PC-3 (cell line): ENCODE measurements at regions not wholly inside any gene's neighbourhood (a gene's known extent, or its start where the extent isn't known, plus 50 kb on each side); places are given as distances from the start of the nearest gene placed in this dataset.

Source experiments
- ATAC-seq: fragments of 200-7000 bp; cut with Tn5 transposase; 2 replicates; pipeline ENCODE4 v1.9.1; 2020; ENCODE audit warnings: mild to moderate bottlenecking, moderate library complexity
- BruUV-seq: library from RNA; stranded (reverse); fragments of 400-500 nt; replicated peaks from 2 replicates; lab custom pipeline; 2021; lab: Mats Ljungman, UMichigan
- CTCF ChIA-PET: fragments of 300-600 bp; sonication (Branson Sonifier 250); formaldehyde crosslinking; loops from one replicate; lab custom pipeline; 2022; ENCODE audit warnings: antibody characterized with exemption; lab: Charles Lee
- POLR2A ChIA-PET: fragments of 300-600 bp; sonication (Branson Sonifier 250); formaldehyde crosslinking; loops from one replicate; lab custom pipeline; 2022; ENCODE audit warnings: antibody characterized with exemption; ENCODE audit not compliant: unreplicated experiment; lab: Charles Lee
- DNase-seq: peaks from one replicate; pipeline ENCODE4 v3.0.0-alpha.2; 2015
- H2AFZ ChIP-seq: fragments of 300-600 bp; sonication (generic); 2 replicates; pipeline ENCODE4 v1.6.0; 2016; ENCODE audit warnings: antibody characterized with exemption, low read length
- H3F3A ChIP-seq: fragments of 300-600 bp; sonication (generic); one replicate; pipeline ENCODE4 v1.6.0; 2017; ENCODE audit warnings: antibody characterized with exemption, low read length, control low read depth, mild to moderate bottlenecking; ENCODE audit not compliant: unreplicated experiment
- H3K27ac ChIP-seq: fragments of 300-600 bp; sonication (generic); 2 replicates; pipeline ENCODE4 v1.5.1; 2016; ENCODE audit warnings: mild to moderate bottlenecking, low read length
- H3K27me3 ChIP-seq: fragments of 300-600 bp; sonication (generic); 2 replicates; pipeline ENCODE4 v1.6.1; 2016; ENCODE audit warnings: low read length, mixed read lengths
- H3K36me3 ChIP-seq: fragments of 300-600 bp; sonication (generic); 2 replicates; pipeline ENCODE4 v1.6.1; 2016; ENCODE audit warnings: low read depth, mixed run types, low read length, mixed read lengths
- H3K4me1 ChIP-seq: fragments of 300-600 bp; sonication (generic); 2 replicates; pipeline ENCODE4 v1.5.1; 2016; ENCODE audit warnings: low read length; ENCODE audit not compliant: insufficient read depth
- H3K4me2 ChIP-seq: fragments of 300-600 bp; sonication (generic); 2 replicates; pipeline ENCODE4 v1.6.0; 2016; ENCODE audit warnings: low read length
- H3K4me3 ChIP-seq: fragments of 300-600 bp; sonication (generic); 2 replicates; pipeline ENCODE4 v1.5.1; 2016; ENCODE audit warnings: mild to moderate bottlenecking, low read length, mixed read lengths
- H3K79me2 ChIP-seq: fragments of 300-600 bp; sonication (generic); 2 replicates; pipeline ENCODE4 v1.6.1; 2017; ENCODE audit warnings: low read length, mixed read lengths
- H3K9ac ChIP-seq: fragments of 300-600 bp; sonication (generic); 2 replicates; pipeline ENCODE4 v1.6.0; 2016; ENCODE audit warnings: mild to moderate bottlenecking, low read length
- H3K9me2 ChIP-seq: fragments of 300-600 bp; sonication (generic); replicated peaks from 2 replicates; pipeline ENCODE4 v1.6.1; 2016; ENCODE audit warnings: mixed run types, low read length, mixed read lengths
- H3K9me3 ChIP-seq: fragments of 300-600 bp; sonication (generic); 2 replicates; pipeline ENCODE4 v1.6.1; 2016; ENCODE audit warnings: low read length, mixed read lengths
- H4K20me1 ChIP-seq: fragments of 300-600 bp; sonication (generic); 2 replicates; pipeline ENCODE4 v1.6.1; 2016; ENCODE audit warnings: low read length, mixed read lengths
- EZH2 ChIP-seq: fragments of 300-600 bp; sonication (generic); IDR thresholded peaks from one replicate; pipeline ENCODE4 v1.6.1; 2017; ENCODE audit warnings: antibody characterized with exemption, mild to moderate bottlenecking, low read length; ENCODE audit not compliant: unreplicated experiment
- EZH2phosphoT487 ChIP-seq: fragments of 300-600 bp; sonication (generic); IDR thresholded peaks from 2 replicates; pipeline ENCODE4 v1.6.1; 2018; ENCODE audit warnings: mild to moderate bottlenecking, antibody characterized with exemption, low read length, borderline replicate concordance
- intact Hi-C: fragments of 100-400 bp; cut with micrococcal nuclease; formaldehyde crosslinking; loops from 2 replicates; pipeline ENCODE4 v1.9.0; 2023
- TF ChIP-seq, protein P1 (sequence below): fragments of 300-600 bp; sonication (generic); conservative IDR thresholded peaks from 2 replicates; pipeline ENCODE4 v1.5.1; 2017; ENCODE audit warnings: antibody characterized with exemption, low read depth, mild to moderate bottlenecking, low read length

DNA sequence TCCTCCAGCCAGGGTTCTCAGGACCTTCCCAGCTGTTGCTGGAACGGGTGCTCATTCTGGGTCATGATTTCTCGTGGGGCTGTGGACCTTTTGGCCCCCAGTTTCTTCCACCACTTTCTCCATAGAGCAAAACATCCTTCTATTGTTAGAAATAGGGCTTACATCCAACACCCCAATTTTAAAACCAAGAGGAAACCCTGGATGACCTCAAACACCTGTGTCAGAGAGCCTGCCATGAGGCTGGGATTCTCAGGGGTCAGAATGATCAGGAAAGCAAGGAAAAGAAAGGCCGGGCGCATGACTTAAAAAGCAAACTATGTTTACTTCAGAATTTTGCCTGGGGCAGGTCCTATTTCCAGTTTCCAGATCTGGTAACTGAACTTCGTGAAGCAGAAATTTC lies 307.9 kb upstream of the MEIS1 start:
- no peak for TF ChIP-seq EZH2phosphoT487
- no peak for TF ChIP-seq EZH2
- TF ChIP-seq, protein P1, sequence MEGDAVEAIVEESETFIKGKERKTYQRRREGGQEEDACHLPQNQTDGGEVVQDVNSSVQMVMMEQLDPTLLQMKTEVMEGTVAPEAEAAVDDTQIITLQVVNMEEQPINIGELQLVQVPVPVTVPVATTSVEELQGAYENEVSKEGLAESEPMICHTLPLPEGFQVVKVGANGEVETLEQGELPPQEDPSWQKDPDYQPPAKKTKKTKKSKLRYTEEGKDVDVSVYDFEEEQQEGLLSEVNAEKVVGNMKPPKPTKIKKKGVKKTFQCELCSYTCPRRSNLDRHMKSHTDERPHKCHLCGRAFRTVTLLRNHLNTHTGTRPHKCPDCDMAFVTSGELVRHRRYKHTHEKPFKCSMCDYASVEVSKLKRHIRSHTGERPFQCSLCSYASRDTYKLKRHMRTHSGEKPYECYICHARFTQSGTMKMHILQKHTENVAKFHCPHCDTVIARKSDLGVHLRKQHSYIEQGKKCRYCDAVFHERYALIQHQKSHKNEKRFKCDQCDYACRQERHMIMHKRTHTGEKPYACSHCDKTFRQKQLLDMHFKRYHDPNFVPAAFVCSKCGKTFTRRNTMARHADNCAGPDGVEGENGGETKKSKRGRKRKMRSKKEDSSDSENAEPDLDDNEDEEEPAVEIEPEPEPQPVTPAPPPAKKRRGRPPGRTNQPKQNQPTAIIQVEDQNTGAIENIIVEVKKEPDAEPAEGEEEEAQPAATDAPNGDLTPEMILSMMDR: no peak
- Histone ChIP-seq H3K27me3 (peaks cover 80% of the 10 kb centered on the region), H3K27ac (no peak overlapping the region), H3K79me2 (no peaks in the 10 kb centered on the region), H3K4me1 (no peaks in the 10 kb centered on the region), H3F3A (no peaks in the 10 kb centered on the region), H2AFZ (no peak overlapping the region), H3K9me3 (no peaks in the 10 kb centered on the region), H4K20me1 (no peaks in the 10 kb centered on the region), H3K36me3 (no peaks in the 10 kb centered on the region), H3K9ac (no peak overlapping the region), H3K9me2 (no peaks in the 10 kb centered on the region), H3K4me3 (no peak overlapping the region), H3K4me2 (no peak overlapping the region)
- BruUV-seq: no TSS peak
- DNase-seq: no peak
- CTCF ChIA-PET: no interaction called here
- ATAC-seq: no peak
- intact Hi-C loops: no loop called here
- POLR2A ChIA-PET: no interaction called here

DNA sequence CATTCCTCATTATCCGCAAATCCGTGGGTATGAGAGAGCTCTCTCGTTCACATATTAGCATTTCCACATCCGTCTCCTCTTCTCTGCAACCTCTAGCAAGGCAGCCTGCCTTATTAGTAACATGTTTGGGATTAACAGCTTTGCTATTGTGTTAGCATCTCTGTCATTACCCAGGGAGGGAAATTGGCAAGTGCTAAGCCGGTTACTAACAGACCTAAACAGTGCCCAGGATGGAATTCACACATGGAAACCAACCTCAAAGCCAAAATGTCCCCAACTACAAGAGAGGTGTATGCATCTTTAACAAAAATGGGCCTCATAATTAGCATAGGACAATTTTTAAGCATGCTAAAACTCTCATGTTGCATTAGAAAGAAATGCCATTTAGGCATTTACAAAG lies 309.0 kb upstream of the MEIS1 start:
- Histone ChIP-seq H3K27me3 (peaks cover 74% of the 10 kb centered on the region), H3K36me3 (no peaks in the 10 kb centered on the region), H4K20me1 (no peaks in the 10 kb centered on the region), H3K27ac (no peak overlapping the region), H3F3A (no peaks in the 10 kb centered on the region), H2AFZ (no peak overlapping the region), H3K9ac (no peak overlapping the region), H3K79me2 (no peaks in the 10 kb centered on the region), H3K9me2 (no peaks in the 10 kb centered on the region), H3K4me2 (no peak overlapping the region), H3K4me1 (no peaks in the 10 kb centered on the region), H3K4me3 (no peak overlapping the region), H3K9me3 (no peaks in the 10 kb centered on the region)
- DNase-seq (no peak), ATAC-seq (no peak)
- intact Hi-C loops: no loop called here
- BruUV-seq: no TSS peak
- TF ChIP-seq EZH2phosphoT487 (no peak), EZH2 (no peak)
- TF ChIP-seq, protein P1: no peak
- CTCF ChIA-PET: no interaction called here
- POLR2A ChIA-PET: no interaction called here

DNA sequence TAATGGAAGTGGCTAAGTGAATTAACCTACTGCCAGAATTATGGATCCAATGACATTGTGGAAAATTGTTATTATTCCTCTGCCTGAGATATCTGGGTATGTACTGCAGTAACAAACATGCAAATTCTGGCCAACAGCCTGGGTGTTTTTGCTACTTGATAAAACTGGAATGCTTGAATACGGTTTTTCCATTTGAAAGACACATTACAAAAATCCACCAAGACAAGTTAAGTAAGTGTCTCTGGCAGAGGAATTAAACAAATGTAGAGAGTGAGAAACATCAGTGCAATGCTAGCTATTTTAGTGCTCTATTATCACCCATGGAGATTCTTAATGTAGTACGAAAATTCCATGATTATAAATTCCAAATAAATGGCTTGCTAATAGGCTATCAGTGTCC lies 312.4 kb upstream of the MEIS1 start:
- ChIA-PET CTCF (no interaction called here), POLR2A (no interaction called here)
- Histone ChIP-seq H4K20me1 (no peaks in the 10 kb centered on the region), H3K9me2 (no peaks in the 10 kb centered on the region), H3K4me1 (no peaks in the 10 kb centered on the region), H3K4me3 (no peak overlapping the region), H3K36me3 (no peaks in the 10 kb centered on the region), H3K4me2 (no peak overlapping the region), H3K9me3 (no peaks in the 10 kb centered on the region), H3K9ac (no peak overlapping the region), H3K27ac (no peak overlapping the region), H2AFZ (no peak overlapping the region), H3K27me3 (peaks cover 42% of the 10 kb centered on the region), H3K79me2 (no peaks in the 10 kb centered on the region), H3F3A (no peaks in the 10 kb centered on the region)
- intact Hi-C loops: no loop called here
- DNase-seq (no peak), ATAC-seq (no peak)
- TF ChIP-seq, protein P1: no peak
- TF ChIP-seq EZH2 (no peak), EZH2phosphoT487 (no peak)
- BruUV-seq: no TSS peak
